ENCODE measurements at regions not wholly inside any gene's neighbourhood (a gene's known extent, or its start where the extent isn't known, plus 50 kb on each side); places are given as distances from the start of the nearest gene placed in this dataset.

DNA sequence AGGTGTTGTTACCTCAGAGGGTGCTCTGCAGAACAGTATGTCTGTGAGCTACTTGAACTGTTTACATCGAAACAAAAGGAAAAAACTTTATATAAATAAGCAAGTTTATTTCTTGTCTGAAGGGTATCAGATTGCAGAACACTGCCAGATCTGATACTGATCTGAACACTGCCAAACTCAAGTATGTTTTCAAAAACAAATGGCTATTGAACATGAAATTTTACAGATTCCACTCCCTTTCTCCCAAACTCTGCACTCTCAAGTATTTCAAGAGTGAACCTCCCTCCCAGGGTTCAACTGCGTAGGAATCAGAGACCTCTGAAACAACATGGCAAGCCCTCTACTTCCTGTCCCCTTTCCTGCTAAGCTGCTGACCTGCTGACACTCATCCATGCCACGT is 216.6 kb downstream of the ZNF33B start:
- TF ChIP-seq, protein P1, sequence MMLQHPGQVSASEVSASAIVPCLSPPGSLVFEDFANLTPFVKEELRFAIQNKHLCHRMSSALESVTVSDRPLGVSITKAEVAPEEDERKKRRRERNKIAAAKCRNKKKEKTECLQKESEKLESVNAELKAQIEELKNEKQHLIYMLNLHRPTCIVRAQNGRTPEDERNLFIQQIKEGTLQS (IDR thresholded peaks at IDR 0.05), result no peak
- TF ChIP-seq ZFX (IDR thresholded peaks at IDR 0.05) (no peak), TCF7L2 (IDR thresholded peaks at IDR 0.05; ENCODE audit: borderline replicate concordance, extremely low read depth, insufficient read depth, insufficient read length) (no peak), JUND (IDR thresholded peaks at IDR 0.05) (no peak), CBX3 (IDR thresholded peaks at IDR 0.05; ENCODE audit: low read depth) (no peak), EZH2phosphoT487 (IDR thresholded peaks at IDR 0.05; ENCODE audit: borderline replicate concordance) (no peak), SRF (IDR thresholded peaks at IDR 0.05; ENCODE audit: low read depth) (no peak), SIN3A (IDR thresholded peaks at IDR 0.05; ENCODE audit: low read depth) (no peak), POLR2AphosphoS5 (IDR thresholded peaks at IDR 0.05; ENCODE audit: low read depth, low read length) (no peak), FOSL1 (IDR thresholded peaks at IDR 0.05; ENCODE audit: low read depth) (no peak), EZH2 (IDR thresholded peaks at IDR 0.05) (no peak), ZNF274 (IDR thresholded peaks at IDR 0.05; ENCODE audit: low read depth, low read length) (no peak), RAD21 (IDR thresholded peaks at IDR 0.05; ENCODE audit: low read depth) (no peak), CEBPB (IDR thresholded peaks at IDR 0.05; ENCODE audit: low read depth) (no peak), POLR2A (IDR thresholded peaks at IDR 0.05; ENCODE audit: borderline replicate concordance, extremely low read depth, insufficient read depth, insufficient read length) (no peak)
- TF ChIP-seq, protein P2, sequence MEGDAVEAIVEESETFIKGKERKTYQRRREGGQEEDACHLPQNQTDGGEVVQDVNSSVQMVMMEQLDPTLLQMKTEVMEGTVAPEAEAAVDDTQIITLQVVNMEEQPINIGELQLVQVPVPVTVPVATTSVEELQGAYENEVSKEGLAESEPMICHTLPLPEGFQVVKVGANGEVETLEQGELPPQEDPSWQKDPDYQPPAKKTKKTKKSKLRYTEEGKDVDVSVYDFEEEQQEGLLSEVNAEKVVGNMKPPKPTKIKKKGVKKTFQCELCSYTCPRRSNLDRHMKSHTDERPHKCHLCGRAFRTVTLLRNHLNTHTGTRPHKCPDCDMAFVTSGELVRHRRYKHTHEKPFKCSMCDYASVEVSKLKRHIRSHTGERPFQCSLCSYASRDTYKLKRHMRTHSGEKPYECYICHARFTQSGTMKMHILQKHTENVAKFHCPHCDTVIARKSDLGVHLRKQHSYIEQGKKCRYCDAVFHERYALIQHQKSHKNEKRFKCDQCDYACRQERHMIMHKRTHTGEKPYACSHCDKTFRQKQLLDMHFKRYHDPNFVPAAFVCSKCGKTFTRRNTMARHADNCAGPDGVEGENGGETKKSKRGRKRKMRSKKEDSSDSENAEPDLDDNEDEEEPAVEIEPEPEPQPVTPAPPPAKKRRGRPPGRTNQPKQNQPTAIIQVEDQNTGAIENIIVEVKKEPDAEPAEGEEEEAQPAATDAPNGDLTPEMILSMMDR (IDR thresholded peaks at IDR 0.05 in 2 of 3, conservative IDR thresholded peaks at IDR 0.05 in 1 of 3; ENCODE audit: borderline replicate concordance in 1 of 3, insufficient read depth in 1 of 3, low read depth in 2 of 3, low read length in 2 of 3), result no peak
- TF ChIP-seq, protein P3, sequence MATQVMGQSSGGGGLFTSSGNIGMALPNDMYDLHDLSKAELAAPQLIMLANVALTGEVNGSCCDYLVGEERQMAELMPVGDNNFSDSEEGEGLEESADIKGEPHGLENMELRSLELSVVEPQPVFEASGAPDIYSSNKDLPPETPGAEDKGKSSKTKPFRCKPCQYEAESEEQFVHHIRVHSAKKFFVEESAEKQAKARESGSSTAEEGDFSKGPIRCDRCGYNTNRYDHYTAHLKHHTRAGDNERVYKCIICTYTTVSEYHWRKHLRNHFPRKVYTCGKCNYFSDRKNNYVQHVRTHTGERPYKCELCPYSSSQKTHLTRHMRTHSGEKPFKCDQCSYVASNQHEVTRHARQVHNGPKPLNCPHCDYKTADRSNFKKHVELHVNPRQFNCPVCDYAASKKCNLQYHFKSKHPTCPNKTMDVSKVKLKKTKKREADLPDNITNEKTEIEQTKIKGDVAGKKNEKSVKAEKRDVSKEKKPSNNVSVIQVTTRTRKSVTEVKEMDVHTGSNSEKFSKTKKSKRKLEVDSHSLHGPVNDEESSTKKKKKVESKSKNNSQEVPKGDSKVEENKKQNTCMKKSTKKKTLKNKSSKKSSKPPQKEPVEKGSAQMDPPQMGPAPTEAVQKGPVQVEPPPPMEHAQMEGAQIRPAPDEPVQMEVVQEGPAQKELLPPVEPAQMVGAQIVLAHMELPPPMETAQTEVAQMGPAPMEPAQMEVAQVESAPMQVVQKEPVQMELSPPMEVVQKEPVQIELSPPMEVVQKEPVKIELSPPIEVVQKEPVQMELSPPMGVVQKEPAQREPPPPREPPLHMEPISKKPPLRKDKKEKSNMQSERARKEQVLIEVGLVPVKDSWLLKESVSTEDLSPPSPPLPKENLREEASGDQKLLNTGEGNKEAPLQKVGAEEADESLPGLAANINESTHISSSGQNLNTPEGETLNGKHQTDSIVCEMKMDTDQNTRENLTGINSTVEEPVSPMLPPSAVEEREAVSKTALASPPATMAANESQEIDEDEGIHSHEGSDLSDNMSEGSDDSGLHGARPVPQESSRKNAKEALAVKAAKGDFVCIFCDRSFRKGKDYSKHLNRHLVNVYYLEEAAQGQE (IDR thresholded peaks at IDR 0.05; ENCODE audit: low read depth), result no peak
- TF ChIP-seq, protein P4, sequence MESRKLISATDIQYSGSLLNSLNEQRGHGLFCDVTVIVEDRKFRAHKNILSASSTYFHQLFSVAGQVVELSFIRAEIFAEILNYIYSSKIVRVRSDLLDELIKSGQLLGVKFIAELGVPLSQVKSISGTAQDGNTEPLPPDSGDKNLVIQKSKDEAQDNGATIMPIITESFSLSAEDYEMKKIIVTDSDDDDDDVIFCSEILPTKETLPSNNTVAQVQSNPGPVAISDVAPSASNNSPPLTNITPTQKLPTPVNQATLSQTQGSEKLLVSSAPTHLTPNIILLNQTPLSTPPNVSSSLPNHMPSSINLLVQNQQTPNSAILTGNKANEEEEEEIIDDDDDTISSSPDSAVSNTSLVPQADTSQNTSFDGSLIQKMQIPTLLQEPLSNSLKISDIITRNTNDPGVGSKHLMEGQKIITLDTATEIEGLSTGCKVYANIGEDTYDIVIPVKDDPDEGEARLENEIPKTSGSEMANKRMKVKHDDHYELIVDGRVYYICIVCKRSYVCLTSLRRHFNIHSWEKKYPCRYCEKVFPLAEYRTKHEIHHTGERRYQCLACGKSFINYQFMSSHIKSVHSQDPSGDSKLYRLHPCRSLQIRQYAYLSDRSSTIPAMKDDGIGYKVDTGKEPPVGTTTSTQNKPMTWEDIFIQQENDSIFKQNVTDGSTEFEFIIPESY (IDR thresholded peaks at IDR 0.05; ENCODE audit: extremely low read depth, insufficient replicate concordance, low read length), result no peak
- intact Hi-C loops (cut with micrococcal nuclease), result no loop called here
- no peak overlapping the region for H3K9ac ChIP-seq (ENCODE audit: low read length)
- no peaks in the 10 kb centered on the region for H3K27me3 ChIP-seq (ENCODE audit: insufficient read depth, low read length)
- ChIA-PET RAD21 (ENCODE audit: low non-redundant PET in 1 of 2, low total read pairs in 2 of 2, uncharacterized antibody in 2 of 2, unreplicated experiment in 2 of 2) (no interaction called here), POLR2A (no interaction called here), CTCF (no interaction called here)
- no peaks in the 10 kb centered on the region for H3K9me3 ChIP-seq (ENCODE audit: control insufficient read depth in 1 of 2, insufficient read depth in 1 of 2, low read depth in 1 of 2, low read length in 2 of 2)
- H3K36me3 ChIP-seq (ENCODE audit: control insufficient read depth in 1 of 2, insufficient read depth in 2 of 2, low read length in 2 of 2), result no peaks in the 10 kb centered on the region
- no peak overlapping the region for H3K27ac ChIP-seq (ENCODE audit: low read depth, low read length)
- no peaks in the 10 kb centered on the region for H3K79me2 ChIP-seq (ENCODE audit: insufficient read depth, low read length)
- DNase-seq (ENCODE audit: low read depth, low spot score), result no peak
- H3K4me3 ChIP-seq (replicated peaks in 1 of 2; ENCODE audit: low read depth in 1 of 2, low read length in 2 of 2), result no peak overlapping the region
- no peak for ATAC-seq
- BruUV-seq (replicated peaks), result no TSS peak
- H3K4me1 ChIP-seq (ENCODE audit: control insufficient read depth in 1 of 2, insufficient read depth in 2 of 2, low read length in 2 of 2), result no peaks in the 10 kb centered on the region
- no peaks in the 10 kb centered on the region for H4K20me1 ChIP-seq (ENCODE audit: insufficient read depth)
- no peaks in the 10 kb centered on the region for H3K9me2 ChIP-seq (ENCODE audit: insufficient read depth)
- no peak overlapping the region for H2AFZ ChIP-seq (ENCODE audit: low read depth, low read length, poor library complexity, severe bottlenecking)
- H3K4me2 ChIP-seq (ENCODE audit: low read length), result no peak overlapping the region
